NT2/D1 (cell line): ENCODE measurements at regions not wholly inside any gene's neighbourhood (a gene's known extent, or its start where the extent isn't known, plus 50 kb on each side); places are given as distances from the start of the nearest gene placed in this dataset.

Experiments used
- YY1 ChIP-seq: IDR thresholded peaks from 2 replicates; pipeline ENCODE4 v1.6.1; 2011; ENCODE audit not compliant: insufficient read length, insufficient read depth
- ZNF274 ChIP-seq: IDR thresholded peaks from 2 replicates; pipeline ENCODE4 v1.6.1; 2011; ENCODE audit warnings: mild to moderate bottlenecking, low read depth, low read length

DNA sequence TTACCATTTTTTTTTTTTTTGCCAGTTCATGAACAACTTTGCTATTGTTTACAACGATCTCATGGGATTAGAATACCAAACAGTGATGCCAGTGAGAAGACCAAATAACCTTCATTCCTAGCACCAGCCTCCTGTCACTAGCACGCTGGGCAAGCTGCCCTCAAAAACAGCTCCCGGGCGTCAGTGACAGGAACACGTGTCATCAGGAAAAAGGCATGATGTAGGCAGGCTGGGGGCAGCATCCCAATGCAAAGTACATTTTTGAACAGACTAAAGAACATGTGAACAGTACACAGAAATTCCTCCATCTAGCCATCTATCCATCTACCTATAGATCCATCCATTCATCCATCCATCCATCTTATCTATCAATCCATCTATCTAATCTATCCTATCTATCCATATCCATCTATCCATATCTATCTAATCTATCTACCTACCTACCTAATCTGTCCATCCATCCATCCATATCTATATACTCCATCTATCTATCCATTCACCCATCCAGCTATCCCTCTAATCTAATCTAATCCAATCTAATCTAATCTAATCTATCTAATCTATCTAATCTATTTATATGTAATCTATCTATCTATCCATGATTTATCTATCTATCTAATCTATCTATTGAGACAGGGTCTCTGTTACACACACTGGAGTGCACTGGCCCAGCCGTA lies 378.5 kb downstream of the SHANK2 start:
- TF ChIP-seq ZNF274 (no peak), YY1 (no peak)
